ENCODE measurements at regions not wholly inside any gene's neighbourhood (a gene's known extent, or its start where the extent isn't known, plus 50 kb on each side); places are given as distances from the start of the nearest gene placed in this dataset.

DNA sequence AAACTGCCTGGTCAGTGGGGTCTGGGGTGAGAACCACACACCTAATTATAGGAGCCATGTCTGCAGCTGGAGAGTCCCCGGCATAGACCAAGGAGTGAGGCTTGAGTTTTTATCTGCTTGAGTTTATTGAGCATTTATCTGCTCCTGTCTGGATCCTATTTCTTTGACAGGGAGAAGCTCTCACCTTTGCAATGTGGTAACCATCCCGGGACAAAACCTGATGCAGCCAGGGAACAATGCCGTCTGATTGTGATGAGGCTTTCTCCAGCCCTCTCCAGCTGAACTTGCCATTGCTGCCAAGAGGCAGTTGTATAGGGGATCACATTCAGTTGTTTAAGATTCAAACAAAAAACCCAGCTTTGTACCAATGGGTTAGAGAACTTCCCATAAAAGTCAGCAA lies 324.4 kb downstream of the TSN start:
- TF ChIP-seq, protein P1, sequence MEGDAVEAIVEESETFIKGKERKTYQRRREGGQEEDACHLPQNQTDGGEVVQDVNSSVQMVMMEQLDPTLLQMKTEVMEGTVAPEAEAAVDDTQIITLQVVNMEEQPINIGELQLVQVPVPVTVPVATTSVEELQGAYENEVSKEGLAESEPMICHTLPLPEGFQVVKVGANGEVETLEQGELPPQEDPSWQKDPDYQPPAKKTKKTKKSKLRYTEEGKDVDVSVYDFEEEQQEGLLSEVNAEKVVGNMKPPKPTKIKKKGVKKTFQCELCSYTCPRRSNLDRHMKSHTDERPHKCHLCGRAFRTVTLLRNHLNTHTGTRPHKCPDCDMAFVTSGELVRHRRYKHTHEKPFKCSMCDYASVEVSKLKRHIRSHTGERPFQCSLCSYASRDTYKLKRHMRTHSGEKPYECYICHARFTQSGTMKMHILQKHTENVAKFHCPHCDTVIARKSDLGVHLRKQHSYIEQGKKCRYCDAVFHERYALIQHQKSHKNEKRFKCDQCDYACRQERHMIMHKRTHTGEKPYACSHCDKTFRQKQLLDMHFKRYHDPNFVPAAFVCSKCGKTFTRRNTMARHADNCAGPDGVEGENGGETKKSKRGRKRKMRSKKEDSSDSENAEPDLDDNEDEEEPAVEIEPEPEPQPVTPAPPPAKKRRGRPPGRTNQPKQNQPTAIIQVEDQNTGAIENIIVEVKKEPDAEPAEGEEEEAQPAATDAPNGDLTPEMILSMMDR (IDR thresholded peaks at IDR 0.05; ENCODE audit: low read depth, low read length): no peak
- TF ChIP-seq POLR2A (IDR thresholded peaks at IDR 0.05; ENCODE audit: extremely low read depth, insufficient read length) (no peak), MYC (IDR thresholded peaks at IDR 0.05; ENCODE audit: low read depth, low read length) (no peak)
- TF ChIP-seq, protein P2, sequence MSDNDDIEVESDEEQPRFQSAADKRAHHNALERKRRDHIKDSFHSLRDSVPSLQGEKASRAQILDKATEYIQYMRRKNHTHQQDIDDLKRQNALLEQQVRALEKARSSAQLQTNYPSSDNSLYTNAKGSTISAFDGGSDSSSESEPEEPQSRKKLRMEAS (IDR thresholded peaks at IDR 0.05; ENCODE audit: low read depth, low read length): no peak
